HUES48 (cell line): ENCODE measurements at regions not wholly inside any gene's neighbourhood (a gene's known extent, or its start where the extent isn't known, plus 50 kb on each side); places are given as distances from the start of the nearest gene placed in this dataset.
"Not testable (repeated sequence)": the region's sequence is repeated elsewhere in the genome, so short reads cannot be mapped to it uniquely, and the experiment has no call there.

Source experiments
- H3K27ac ChIP-seq: one replicate; pipeline ENCODE4 v1.7.0; 2013; ENCODE audit warnings: low read depth, low read length, inconsistent platforms
- H3K27me3 ChIP-seq: 2 replicates; pipeline ENCODE4 v1.6.1; 2013; ENCODE audit warnings: mild to moderate bottlenecking, low read length; ENCODE audit not compliant: control insufficient read depth, insufficient read depth
- H3K36me3 ChIP-seq: 2 replicates; pipeline ENCODE4 v1.6.1; 2013; ENCODE audit warnings: low read length; ENCODE audit not compliant: control insufficient read depth, insufficient read depth
- H3K4me1 ChIP-seq: 2 replicates; pipeline ENCODE4 v1.6.1; 2013; ENCODE audit warnings: mild to moderate bottlenecking, low read length; ENCODE audit not compliant: control insufficient read depth, insufficient read depth
- H3K4me3 ChIP-seq: 2 replicates; pipeline ENCODE4 v1.5.1; 2013; ENCODE audit warnings: mild to moderate bottlenecking, low read depth, low read length
- H3K9ac ChIP-seq: 2 replicates; pipeline ENCODE4 v1.6.1; 2013; ENCODE audit warnings: mild to moderate bottlenecking, low read depth, low read length, moderate library complexity
- H3K9me3 ChIP-seq: 2 replicates; pipeline ENCODE4 v1.6.1; 2013; ENCODE audit warnings: low read length; ENCODE audit not compliant: control insufficient read depth, insufficient read depth

DNA sequence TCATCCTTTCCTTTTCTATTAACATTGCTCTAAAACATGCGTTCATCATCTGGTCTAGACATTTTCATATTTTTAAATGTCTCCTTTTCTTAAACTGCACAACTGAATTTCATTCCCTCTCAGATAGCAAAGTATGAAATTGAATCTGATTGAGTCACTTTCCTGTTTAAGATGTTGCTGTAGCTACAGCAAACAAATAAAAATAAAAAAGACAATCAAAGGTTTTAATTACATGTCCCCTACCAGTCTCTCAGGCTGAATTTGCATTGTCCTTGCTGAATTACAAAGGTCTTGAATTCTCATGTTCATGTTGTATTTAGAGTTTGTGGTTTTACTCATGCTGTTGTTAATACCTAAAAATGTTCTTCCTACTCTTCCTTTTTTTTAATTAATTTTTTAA is 537.9 kb upstream of the LRATD1 start:
- no peak overlapping the region for H3K4me3 ChIP-seq
- H3K36me3 ChIP-seq, result no peaks in the 10 kb centered on the region
- no peaks in the 10 kb centered on the region for H3K27me3 ChIP-seq
- no peak overlapping the region for H3K9ac ChIP-seq
- 0 out of 2 replicates have a peak, but pooled peaks cover 5% of the 10 kb centered on the region for H3K4me1 ChIP-seq
- H3K27ac ChIP-seq, result no peak overlapping the region
- peaks cover 9% of the 10 kb centered on the region for H3K9me3 ChIP-seq

DNA sequence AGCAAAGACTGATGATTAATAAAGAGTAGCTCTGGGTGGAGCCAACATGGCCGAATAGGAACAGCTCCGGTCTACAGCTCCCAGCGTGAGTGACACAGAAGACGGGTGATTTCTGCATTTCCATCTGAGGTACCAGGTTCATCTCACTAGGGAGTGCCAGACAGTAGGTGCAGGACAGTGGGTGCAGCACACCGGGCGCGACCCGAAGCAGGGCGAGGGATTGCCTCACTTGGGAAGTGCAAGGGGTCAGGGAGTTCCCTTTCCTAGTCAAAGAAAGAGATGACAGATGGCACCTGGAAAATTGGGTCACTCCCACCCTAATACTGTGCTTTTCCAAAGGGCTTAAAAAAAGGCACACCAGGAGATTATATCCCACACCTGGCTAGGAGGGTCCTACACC is 533.4 kb upstream of the LRATD1 start:
- H3K9ac ChIP-seq, H3K36me3 ChIP-seq, H3K4me1 ChIP-seq, H3K4me3 ChIP-seq, H3K27ac ChIP-seq, H3K9me3 ChIP-seq, H3K27me3 ChIP-seq: not testable (repeated sequence)

- no peaks in the 10 kb centered on the region for H3K4me1 ChIP-seq
Observed at GRCh38 chr2:14114275-14114674, 518.2 kb upstream of the LRATD1 start.

GRCh38 chr2:14120376-14120775 is 512.1 kb upstream of the LRATD1 start:
- Histone ChIP-seq H3K27ac (no peak overlapping the region), H3K9ac (no peak overlapping the region)

More at GRCh38 chr2:14114275-14114674, 518.2 kb upstream of the LRATD1 start:
- H3K4me3 ChIP-seq, result no peak overlapping the region
- H3K36me3 ChIP-seq, result no peaks in the 10 kb centered on the region
- H3K27ac ChIP-seq, result no peak overlapping the region
- H3K9ac ChIP-seq, result no peak overlapping the region
- no peaks in the 10 kb centered on the region for H3K27me3 ChIP-seq
- H3K9me3 ChIP-seq, result no peaks in the 10 kb centered on the region

DNA sequence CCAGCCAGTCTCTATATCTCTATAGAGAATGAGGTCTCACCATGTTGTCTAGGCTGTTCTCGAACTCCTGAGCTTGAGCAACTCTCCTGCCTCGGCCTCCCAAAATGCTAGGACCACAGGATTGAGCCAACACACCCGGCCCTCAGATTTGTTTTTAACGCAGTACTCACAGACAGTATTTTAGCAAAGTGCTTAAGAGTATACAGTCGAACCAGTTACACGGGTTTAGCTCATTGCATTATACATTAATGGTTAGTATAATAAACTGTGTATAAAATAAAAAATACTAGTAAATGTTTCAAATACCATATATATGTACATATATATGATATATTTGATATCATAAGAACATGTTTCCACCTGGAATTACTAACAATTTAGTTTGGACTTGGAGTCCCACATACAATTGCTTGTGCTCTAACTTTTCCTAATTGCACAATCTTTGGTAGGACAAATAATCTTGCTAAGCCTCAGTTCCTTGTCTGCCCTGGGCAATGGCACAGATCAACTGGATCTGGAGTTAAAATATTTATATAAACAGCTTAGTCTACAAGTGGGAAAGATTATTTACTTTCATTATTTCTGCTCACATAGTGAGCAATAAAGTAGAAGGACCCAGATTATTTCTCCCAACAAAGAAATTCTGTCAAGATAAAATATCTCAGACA is 508.9 kb upstream of the LRATD1 start:
- H3K27me3 ChIP-seq, result no peaks in the 10 kb centered on the region
- H3K27ac ChIP-seq, result no peak overlapping the region
- peaks cover 3% of the 10 kb centered on the region; the same call in 1 of the 2 replicates for H3K9me3 ChIP-seq
- H3K4me1 ChIP-seq, result no peaks in the 10 kb centered on the region
- H3K36me3 ChIP-seq, result no peaks in the 10 kb centered on the region
- no peak overlapping the region for H3K4me3 ChIP-seq
- H3K9ac ChIP-seq, result no peak overlapping the region

More at GRCh38 chr2:14120376-14120775, 512.1 kb upstream of the LRATD1 start:
- Histone ChIP-seq H3K4me1 (no peaks in the 10 kb centered on the region), H3K27me3 (no peaks in the 10 kb centered on the region), H3K9me3 (no peaks in the 10 kb centered on the region), H3K36me3 (no peaks in the 10 kb centered on the region), H3K4me3 (no peak overlapping the region)

DNA sequence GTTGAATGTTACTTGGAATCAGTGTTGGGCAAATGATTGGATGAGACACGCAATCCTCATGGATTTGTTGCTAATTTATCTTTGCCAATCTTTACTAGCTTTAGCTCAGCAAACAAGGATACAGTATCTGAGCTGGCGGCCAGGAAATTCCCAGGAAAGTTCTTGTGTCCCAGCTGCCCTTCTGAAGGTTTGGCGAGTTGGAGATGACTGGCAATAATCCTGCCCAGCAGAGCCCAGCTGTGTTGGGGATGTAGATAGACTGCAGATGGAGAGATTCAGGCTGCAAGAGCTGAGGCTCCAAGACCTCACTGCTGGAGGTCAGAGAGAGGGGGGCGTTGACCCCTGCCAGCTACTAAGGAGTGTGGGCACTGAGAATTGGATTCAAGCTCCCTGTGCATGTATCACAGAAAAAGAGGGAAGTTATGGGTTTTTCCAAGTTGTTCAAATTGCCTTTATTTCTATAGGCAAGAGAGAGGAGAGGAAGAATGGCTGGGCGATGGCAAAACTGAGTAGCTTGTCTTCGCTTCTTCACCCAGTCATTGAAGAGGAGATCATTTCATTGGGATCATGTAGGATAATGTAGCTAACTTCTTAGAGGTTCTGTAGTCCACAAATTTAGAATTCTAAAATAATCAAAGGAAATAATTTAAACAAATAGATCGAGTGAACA is 506.8 kb upstream of the LRATD1 start:
- no peaks in the 10 kb centered on the region for H3K27me3 ChIP-seq
- no peaks in the 10 kb centered on the region for H3K36me3 ChIP-seq
- no peak overlapping the region for H3K4me3 ChIP-seq
- H3K9me3 ChIP-seq, result peaks cover 3% of the 10 kb centered on the region; the same call in 1 of the 2 replicates
- H3K4me1 ChIP-seq, result no peaks in the 10 kb centered on the region
- no peak overlapping the region for H3K27ac ChIP-seq
- no peak overlapping the region for H3K9ac ChIP-seq

GRCh38 chr2:14126846-14127245 is 505.7 kb upstream of the LRATD1 start:
- H3K27me3 ChIP-seq, result no peaks in the 10 kb centered on the region
- no peak overlapping the region for H3K9ac ChIP-seq
- H3K36me3 ChIP-seq, result no peaks in the 10 kb centered on the region
- no peak overlapping the region for H3K4me3 ChIP-seq
- peaks cover 3% of the 10 kb centered on the region; the same call in 1 of the 2 replicates for H3K9me3 ChIP-seq
- H3K27ac ChIP-seq, result no peak overlapping the region
- H3K4me1 ChIP-seq, result no peaks in the 10 kb centered on the region

DNA sequence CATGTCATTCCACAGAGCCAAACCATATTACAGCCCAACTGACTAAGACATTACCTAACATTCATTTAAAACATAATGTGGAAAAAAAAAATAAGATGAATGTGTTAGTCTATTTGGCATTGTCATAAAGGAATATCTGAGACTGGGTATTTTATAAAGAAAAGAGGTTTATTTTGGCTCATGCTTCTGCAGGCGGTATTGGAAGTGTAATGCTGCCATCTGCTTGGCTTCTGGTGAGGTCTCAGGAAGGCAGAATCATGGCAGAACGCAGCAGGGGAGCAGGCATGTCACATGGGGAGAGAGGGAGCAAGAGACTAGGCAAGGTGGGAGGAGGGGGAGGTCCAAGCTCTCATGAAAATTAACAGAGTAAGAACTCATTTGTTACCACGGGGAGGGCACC is 504.8 kb upstream of the LRATD1 start:
- no peaks in the 10 kb centered on the region for H3K4me1 ChIP-seq
- H3K27ac ChIP-seq, result no peak overlapping the region
- no peak overlapping the region for H3K9ac ChIP-seq
- H3K9me3 ChIP-seq, result peaks cover 3% of the 10 kb centered on the region; the same call in 1 of the 2 replicates
- H3K36me3 ChIP-seq, result no peaks in the 10 kb centered on the region
- H3K4me3 ChIP-seq, result no peak overlapping the region
- no peaks in the 10 kb centered on the region for H3K27me3 ChIP-seq

DNA sequence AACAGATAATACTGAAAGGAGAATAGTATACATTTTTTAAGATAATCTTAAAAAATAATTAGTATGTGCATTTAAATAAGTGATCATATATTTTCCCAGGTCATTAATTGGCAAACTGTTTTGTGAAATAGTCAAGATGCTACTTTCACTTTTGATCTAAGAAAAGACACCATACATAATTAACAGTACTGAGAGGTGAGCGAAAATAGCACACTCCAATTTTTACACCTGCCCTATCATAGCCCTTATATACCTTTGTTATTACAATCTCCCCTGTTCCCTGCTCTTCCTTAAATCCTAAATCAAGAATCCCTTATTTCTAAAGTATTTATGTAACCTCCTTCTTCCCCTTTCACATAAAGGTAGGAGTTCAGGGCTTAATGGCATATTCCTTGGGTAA is 500.1 kb upstream of the LRATD1 start:
- no peak overlapping the region for H3K27ac ChIP-seq
- H3K4me3 ChIP-seq, result no peak overlapping the region
- H3K9me3 ChIP-seq, result no peaks in the 10 kb centered on the region
- no peaks in the 10 kb centered on the region for H3K36me3 ChIP-seq
- H3K9ac ChIP-seq, result no peak overlapping the region
- no peaks in the 10 kb centered on the region for H3K4me1 ChIP-seq
- no peaks in the 10 kb centered on the region for H3K27me3 ChIP-seq

DNA sequence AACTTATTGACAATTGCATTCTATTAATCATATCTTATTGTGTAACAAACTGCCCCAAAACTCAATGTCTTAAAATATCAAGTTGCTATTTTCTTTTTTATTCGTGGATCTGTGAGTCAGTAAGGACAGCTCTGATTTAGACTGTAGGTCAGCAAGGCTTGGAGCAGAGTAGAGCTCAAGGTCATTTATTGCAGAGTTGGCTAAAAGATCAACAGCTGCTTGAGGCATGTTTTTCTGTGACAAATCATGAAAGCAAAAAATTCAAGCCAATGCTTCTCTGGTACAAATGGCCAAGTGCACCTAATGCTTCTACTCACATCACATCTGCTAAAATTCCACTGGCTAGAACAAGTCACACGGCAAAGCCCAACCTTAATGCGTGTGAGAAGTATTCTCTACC is 497.7 kb upstream of the LRATD1 start:
- Histone ChIP-seq H3K4me3 (no peak overlapping the region), H3K27me3 (no peaks in the 10 kb centered on the region), H3K27ac (no peak overlapping the region), H3K9me3 (no peaks in the 10 kb centered on the region), H3K36me3 (no peaks in the 10 kb centered on the region), H3K9ac (no peak overlapping the region), H3K4me1 (no peaks in the 10 kb centered on the region)

- Histone ChIP-seq H3K9me3 (no peaks in the 10 kb centered on the region), H3K27ac (no peak overlapping the region), H3K4me1 (peaks cover 6% of the 10 kb centered on the region; the same call in 1 of the 2 replicates), H3K4me3 (no peak overlapping the region), H3K36me3 (no peaks in the 10 kb centered on the region), H3K27me3 (no peaks in the 10 kb centered on the region), H3K9ac (no peak overlapping the region)
Observed at GRCh38 chr2:14136030-14136429, 496.5 kb upstream of the LRATD1 start.
